Omental fat pad (tissue), 3 donors: ENCODE measurements at regions not wholly inside any gene's neighbourhood (a gene's known extent, or its start where the extent isn't known, plus 50 kb on each side); places are given as distances from the start of the nearest gene placed in this dataset.
A peak's percentile ranks its signal among the peaks of the same experiment; 100 is the strongest.

Source experiments
- ATAC-seq: fragments of 150-250 bp; one replicate; pipeline ENCODE4 v1.9.1; 2016; ENCODE audit warnings: mild to moderate bottlenecking, moderate library complexity; ENCODE audit not compliant: low FRiP score
- DNase-seq: peaks from one replicate; pipeline ENCODE4 v3.0.0-alpha.2; 2019; ENCODE audit warnings: low spot score
- TF ChIP-seq, protein P1 (sequence below), 3 donors: fragments of 450-650 bp; IDR thresholded peaks; one replicate each; pipeline ENCODE4 v1.5.1; 2016 to 2017; ENCODE audit warnings: antibody characterized with exemption in 3 of 3, mild to moderate bottlenecking in 3 of 3, moderate library complexity in 2 of 3

DNA sequence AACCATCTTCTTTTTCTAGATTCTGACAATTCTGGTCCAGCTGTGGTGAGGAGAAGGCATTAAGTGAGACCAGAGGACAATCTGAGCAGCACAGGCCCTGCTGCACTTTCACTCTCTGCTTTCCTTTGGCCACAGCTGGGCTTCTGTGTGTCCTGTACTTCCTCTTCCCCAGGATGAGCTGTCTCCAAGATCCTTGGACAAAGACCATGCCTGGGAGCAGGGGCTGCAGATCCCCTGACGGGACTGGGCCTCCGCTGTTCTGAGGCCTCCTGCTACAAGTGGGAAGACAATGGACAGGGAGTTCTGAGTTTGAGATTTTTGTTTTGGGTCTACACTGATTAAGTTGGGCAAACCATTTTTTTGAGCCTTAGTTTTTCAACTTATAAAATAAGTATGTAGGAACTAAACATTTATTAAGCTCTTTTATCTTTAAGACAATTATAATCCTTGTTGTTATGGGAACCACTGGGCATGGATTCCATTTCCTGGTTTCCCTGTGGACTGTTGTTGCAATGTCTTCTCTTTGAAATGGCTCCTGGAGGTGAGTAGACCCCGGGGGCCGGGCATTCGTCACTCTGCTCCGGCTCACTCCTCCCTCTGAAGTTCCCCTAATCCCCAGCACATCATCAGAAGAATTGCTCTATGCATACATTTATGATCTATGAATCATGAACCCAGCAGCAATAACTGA lies 266.6 kb downstream of the ACTR3 start:
- TF ChIP-seq, protein P1, sequence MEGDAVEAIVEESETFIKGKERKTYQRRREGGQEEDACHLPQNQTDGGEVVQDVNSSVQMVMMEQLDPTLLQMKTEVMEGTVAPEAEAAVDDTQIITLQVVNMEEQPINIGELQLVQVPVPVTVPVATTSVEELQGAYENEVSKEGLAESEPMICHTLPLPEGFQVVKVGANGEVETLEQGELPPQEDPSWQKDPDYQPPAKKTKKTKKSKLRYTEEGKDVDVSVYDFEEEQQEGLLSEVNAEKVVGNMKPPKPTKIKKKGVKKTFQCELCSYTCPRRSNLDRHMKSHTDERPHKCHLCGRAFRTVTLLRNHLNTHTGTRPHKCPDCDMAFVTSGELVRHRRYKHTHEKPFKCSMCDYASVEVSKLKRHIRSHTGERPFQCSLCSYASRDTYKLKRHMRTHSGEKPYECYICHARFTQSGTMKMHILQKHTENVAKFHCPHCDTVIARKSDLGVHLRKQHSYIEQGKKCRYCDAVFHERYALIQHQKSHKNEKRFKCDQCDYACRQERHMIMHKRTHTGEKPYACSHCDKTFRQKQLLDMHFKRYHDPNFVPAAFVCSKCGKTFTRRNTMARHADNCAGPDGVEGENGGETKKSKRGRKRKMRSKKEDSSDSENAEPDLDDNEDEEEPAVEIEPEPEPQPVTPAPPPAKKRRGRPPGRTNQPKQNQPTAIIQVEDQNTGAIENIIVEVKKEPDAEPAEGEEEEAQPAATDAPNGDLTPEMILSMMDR (IDR thresholded peaks at IDR 0.05) = no peak
- ATAC-seq (no peak), DNase-seq (no peak)

DNA sequence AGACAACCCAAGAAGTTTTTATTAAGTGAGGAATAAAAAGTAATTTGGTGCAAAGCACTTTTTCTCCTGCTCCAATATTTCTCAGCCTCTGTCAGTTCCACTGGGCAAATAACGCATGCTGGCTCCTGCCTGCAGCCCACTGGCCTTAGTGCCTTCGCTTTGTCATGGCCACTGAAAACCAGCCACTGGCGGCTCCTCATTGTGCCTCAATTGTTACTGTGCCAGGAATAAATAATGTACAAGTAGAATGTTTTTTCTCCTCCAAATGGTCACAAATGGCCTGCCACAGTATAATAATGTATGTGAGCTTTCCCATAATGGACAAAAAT lies 267.1 kb downstream of the ACTR3 start:
- ATAC-seq = no peak
- TF ChIP-seq, protein P1 (IDR thresholded peaks at IDR 0.05) = no peak
- DNase-seq = no peak

DNA sequence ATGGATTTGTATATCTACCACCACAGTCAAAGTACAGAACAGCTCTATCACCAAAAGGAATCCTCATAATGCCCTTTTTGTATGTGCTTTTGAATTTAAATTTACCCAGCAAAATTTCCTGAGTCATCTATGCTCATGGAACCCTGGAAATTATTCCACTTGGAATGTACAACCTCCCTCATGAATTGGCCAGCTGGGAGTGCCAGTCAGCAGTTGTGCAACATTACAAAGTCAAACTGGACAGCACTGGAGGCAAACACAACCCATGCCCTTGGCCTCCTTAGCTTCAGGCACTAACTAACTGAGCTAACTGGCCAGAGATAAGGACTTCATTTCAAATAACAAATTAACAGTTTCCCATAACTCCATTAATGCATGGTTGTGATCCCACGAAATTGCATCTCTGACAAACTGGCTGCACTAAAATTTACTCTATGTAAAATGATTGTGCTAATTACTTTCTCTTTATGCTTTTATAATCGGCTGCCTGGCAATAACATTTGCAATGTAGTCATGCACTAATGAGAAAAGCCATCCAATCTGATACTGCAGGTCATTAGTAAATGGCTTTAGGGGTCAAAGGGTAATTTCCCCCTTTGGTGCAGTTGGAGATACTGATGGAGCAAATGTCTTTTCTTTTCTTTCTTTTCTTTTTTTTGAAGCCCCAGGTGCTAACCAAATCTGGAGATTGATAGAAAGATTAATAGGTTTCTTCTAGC lies 270.5 kb downstream of the ACTR3 start:
- TF ChIP-seq, protein P1 (IDR thresholded peaks at IDR 0.05) = no peak
- ATAC-seq (peak; percentile 85), DNase-seq (no peak)

DNA sequence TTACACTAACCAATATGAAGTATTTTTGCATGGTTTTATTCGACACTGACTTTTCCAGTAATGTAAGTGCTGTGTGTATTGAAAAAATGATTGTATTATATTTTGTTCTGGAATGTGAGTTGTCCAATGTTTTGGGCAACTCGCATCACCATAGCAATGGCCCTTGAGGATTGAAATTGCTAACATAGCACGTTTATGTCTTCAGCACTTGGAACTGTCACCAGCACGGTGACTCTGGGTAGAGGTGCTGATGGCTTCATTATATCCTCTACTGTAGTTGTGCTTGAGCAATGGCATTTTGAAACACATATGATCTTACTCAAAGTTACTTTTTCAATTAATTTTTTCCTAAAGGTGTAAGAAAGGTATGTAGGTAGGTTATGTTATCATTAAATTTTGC lies 271.5 kb downstream of the ACTR3 start:
- DNase-seq (no peak), ATAC-seq (no peak)
- TF ChIP-seq, protein P1 (IDR thresholded peaks at IDR 0.05) = no peak

DNA sequence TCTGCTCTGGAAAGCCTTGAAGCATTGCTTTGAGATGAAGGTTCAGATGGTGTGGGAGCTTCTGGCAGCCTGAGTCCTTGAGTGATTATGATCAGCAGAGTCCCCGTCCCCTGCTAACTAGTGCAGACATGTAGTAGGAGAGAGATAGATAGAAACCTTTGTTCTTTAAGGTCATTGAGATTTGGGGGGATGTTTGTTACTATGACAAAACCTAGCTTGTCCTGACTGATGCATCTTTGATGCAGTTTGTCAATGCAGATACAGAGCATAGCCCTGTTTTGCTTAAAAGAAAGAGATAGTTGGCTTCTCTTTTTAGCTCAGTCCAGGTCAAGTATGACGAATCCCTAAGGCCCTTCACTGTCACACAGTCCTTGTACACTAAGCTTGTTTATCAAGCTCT lies 274.6 kb upstream of the DPP10 start:
- ATAC-seq (no peak), DNase-seq (no peak)
- TF ChIP-seq, protein P1 (IDR thresholded peaks at IDR 0.05) = no peak

DNA sequence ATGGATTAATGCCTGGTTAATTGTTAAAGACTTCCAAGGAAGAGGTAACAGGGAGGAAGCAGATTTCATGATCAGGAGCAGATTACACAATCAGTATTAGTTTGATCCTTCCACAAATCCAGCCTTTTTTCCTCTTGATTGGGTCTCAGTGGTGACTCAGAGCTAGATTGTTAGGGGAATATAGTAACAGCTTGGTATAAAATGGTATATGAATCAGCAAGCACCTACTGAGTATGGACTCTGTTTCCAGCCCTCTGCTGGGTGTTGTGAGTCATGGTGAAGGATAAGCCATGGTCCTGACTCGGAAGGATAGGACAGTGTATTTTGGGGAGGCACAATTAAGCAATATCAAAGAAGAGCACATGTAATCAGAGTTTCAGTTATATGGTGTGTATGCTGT lies 272.4 kb upstream of the DPP10 start:
- no peak for ATAC-seq
- no peak for DNase-seq
- TF ChIP-seq, protein P1 (IDR thresholded peaks at IDR 0.05) = no peak

DNA sequence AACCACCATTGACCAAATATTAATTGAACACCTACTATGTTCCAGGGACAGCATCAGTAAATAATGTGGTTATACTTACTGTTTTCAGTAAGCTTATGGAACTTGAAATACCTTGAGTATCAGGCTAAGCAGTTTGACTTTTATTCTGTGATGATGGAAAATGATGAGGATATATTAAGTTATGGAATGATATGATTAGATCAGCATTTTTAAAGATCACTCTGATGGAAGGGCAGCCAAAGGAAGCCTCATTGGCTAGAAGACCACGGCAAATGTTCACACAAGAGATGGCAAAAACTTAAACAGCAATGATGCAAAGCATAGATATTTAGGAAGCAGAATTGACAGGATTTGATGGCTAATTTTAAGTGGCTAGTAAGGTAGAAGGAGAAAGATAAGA lies 266.9 kb upstream of the DPP10 start:
- TF ChIP-seq, protein P1 (IDR thresholded peaks at IDR 0.05) = no peak
- ATAC-seq = no peak
- no peak for DNase-seq
